IMR-90 (cell line): ENCODE measurements at regions not wholly inside any gene's neighbourhood (a gene's known extent, or its start where the extent isn't known, plus 50 kb on each side); places are given as distances from the start of the nearest gene placed in this dataset.

Experiments
- BHLHE40 ChIP-seq: fragments of 150-350 bp; IDR thresholded peaks from 2 replicates; pipeline ENCODE4 v1.6.1; 2016; ENCODE audit warnings: mild to moderate bottlenecking, low read depth, low read length
- CEBPB ChIP-seq: IDR thresholded peaks from 2 replicates; pipeline ENCODE4 v1.6.1; 2012; ENCODE audit warnings: low read depth, low read length, improper control_type of control experiment
- CHD1 ChIP-seq: IDR thresholded peaks from 2 replicates; pipeline ENCODE4 v1.6.1; 2012; ENCODE audit warnings: low read depth, low read length, improper control_type of control experiment
- ELK1 ChIP-seq: fragments of 150-350 bp; IDR thresholded peaks from 2 replicates; pipeline ENCODE4 v1.6.1; 2016; ENCODE audit warnings: low read depth, mild to moderate bottlenecking, low read length, moderate library complexity, borderline replicate concordance
- FOS ChIP-seq: fragments of 150-350 bp; IDR thresholded peaks from 2 replicates; pipeline ENCODE4 v1.6.1; 2016; ENCODE audit warnings: low read depth, low read length
- MAFK ChIP-seq: IDR thresholded peaks from 2 replicates; pipeline ENCODE4 v1.6.1; 2012; ENCODE audit warnings: low read depth, low read length, improper control_type of control experiment
- MAZ ChIP-seq: IDR thresholded peaks from 2 replicates; pipeline ENCODE4 v1.6.1; 2012; ENCODE audit warnings: low read depth, mild to moderate bottlenecking, low read length, improper control_type of control experiment, moderate library complexity, borderline replicate concordance
- POLR2A ChIP-seq: IDR thresholded peaks from 2 replicates; pipeline ENCODE4 v1.6.1; 2012; ENCODE audit warnings: mild to moderate bottlenecking, low read depth, low read length
- RAD21 ChIP-seq: IDR thresholded peaks from 2 replicates; pipeline ENCODE4 v1.6.1; 2012; ENCODE audit warnings: low read length, improper control_type of control experiment
- RCOR1 ChIP-seq: IDR thresholded peaks from 2 replicates; pipeline ENCODE4 v1.6.1; 2012; ENCODE audit warnings: mild to moderate bottlenecking, low read length, improper control_type of control experiment; ENCODE audit not compliant: insufficient replicate concordance
- RFX5 ChIP-seq: IDR thresholded peaks from 2 replicates; pipeline ENCODE4 v1.8.0; 2012; ENCODE audit warnings: low read depth, mild to moderate bottlenecking, low read length, moderate library complexity
- SMC3 ChIP-seq: fragments of 150-350 bp; IDR thresholded peaks from 2 replicates; pipeline ENCODE4 v1.6.1; 2016; ENCODE audit warnings: low read depth, mild to moderate bottlenecking, antibody characterized with exemption, low read length, moderate library complexity
- TF ChIP-seq, protein P1 (sequence below): conservative IDR thresholded peaks from 2 replicates; pipeline ENCODE4 v1.5.1; 2012; ENCODE audit warnings: mild to moderate bottlenecking, low read depth, low read length, improper control_type of control experiment
- TF ChIP-seq, protein P2 (sequence below): fragments of 150-350 bp; IDR thresholded peaks from 2 replicates; pipeline ENCODE4 v1.6.1; 2017; ENCODE audit warnings: mild to moderate bottlenecking, antibody characterized with exemption, low read length, low read depth

DNA sequence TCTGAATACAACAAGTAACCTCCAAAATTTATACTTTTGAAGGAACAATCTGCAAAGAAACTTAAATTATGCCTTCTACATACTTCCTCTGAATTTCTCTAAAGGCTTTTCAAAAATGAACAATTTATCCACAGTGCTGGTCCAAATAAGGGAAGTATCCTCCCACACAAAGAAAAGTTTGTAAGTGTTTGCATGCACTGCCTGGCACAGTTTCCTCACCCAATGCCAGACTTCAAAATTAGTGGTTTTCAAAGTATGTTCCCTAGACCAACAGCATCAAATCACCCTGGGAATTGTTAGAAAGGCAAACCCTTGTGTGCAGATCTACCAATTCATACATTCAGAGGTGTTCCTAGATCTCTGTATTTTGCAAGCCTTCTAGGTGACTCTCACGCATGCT is 82.5 kb downstream of the PCTP start:
- TF ChIP-seq RCOR1 (no peak), MAFK (no peak), POLR2A (no peak), CEBPB (no peak), MAZ (no peak), SMC3 (no peak), CHD1 (no peak), ELK1 (no peak), RAD21 (no peak), RFX5 (no peak), FOS (no peak), BHLHE40 (no peak)
- TF ChIP-seq, protein P1, sequence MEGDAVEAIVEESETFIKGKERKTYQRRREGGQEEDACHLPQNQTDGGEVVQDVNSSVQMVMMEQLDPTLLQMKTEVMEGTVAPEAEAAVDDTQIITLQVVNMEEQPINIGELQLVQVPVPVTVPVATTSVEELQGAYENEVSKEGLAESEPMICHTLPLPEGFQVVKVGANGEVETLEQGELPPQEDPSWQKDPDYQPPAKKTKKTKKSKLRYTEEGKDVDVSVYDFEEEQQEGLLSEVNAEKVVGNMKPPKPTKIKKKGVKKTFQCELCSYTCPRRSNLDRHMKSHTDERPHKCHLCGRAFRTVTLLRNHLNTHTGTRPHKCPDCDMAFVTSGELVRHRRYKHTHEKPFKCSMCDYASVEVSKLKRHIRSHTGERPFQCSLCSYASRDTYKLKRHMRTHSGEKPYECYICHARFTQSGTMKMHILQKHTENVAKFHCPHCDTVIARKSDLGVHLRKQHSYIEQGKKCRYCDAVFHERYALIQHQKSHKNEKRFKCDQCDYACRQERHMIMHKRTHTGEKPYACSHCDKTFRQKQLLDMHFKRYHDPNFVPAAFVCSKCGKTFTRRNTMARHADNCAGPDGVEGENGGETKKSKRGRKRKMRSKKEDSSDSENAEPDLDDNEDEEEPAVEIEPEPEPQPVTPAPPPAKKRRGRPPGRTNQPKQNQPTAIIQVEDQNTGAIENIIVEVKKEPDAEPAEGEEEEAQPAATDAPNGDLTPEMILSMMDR: no peak
- TF ChIP-seq, protein P2, sequence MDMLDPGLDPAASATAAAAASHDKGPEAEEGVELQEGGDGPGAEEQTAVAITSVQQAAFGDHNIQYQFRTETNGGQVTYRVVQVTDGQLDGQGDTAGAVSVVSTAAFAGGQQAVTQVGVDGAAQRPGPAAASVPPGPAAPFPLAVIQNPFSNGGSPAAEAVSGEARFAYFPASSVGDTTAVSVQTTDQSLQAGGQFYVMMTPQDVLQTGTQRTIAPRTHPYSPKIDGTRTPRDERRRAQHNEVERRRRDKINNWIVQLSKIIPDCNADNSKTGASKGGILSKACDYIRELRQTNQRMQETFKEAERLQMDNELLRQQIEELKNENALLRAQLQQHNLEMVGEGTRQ: no peak
